Psoas muscle (tissue), 7 donors: ENCODE measurements at regions not wholly inside any gene's neighbourhood (a gene's known extent, or its start where the extent isn't known, plus 50 kb on each side); places are given as distances from the start of the nearest gene placed in this dataset.
"Not testable (repeated sequence)": the region's sequence is repeated elsewhere in the genome, so short reads cannot be mapped to it uniquely, and the experiment has no call there.

Experiments
- ATAC-seq, 4 donors: fragments of 200-7000 bp; cut with Tn5 transposase; one replicate each; pipeline ENCODE4 v1.9.1; 2020; ENCODE audit warnings: moderate library complexity in 3 of 4, mild to moderate bottlenecking in 2 of 4
- DNase-seq, 2 donors: peaks; one replicate each; pipeline ENCODE4 v3.0.0-alpha.2; 2020
- H3K27ac ChIP-seq: fragments of 200-600 bp; one replicate; pipeline ENCODE4 v1.8.0; 2022
- H3K27me3 ChIP-seq, 3 donors: fragments of 200-600 bp in 1 of 3; one replicate each; pipeline versions ENCODE4 v1.6.1 to v1.8.0; 2013 to 2022; ENCODE audit warnings: low read length in 2 of 3, mild to moderate bottlenecking in 2 of 3, moderate library complexity in 1 of 3; ENCODE audit not compliant: insufficient read depth in 3 of 3
- H3K36me3 ChIP-seq, 2 donors: fragments of 200-600 bp in 1 of 2; one replicate each; pipeline versions ENCODE4 v1.6.1 to v1.8.0; 2013 to 2022; ENCODE audit warnings: low read depth in 1 of 2, mild to moderate bottlenecking in 1 of 2, moderate library complexity in 1 of 2; ENCODE audit not compliant: insufficient read depth in 1 of 2
- H3K4me1 ChIP-seq: fragments of 200-600 bp; one replicate; pipeline ENCODE4 v1.8.0; 2022
- H3K4me3 ChIP-seq: fragments of 200-600 bp; one replicate; pipeline ENCODE4 v1.8.0; 2022; ENCODE audit warnings: mild to moderate bottlenecking
- H3K9me3 ChIP-seq: fragments of 200-600 bp; one replicate; pipeline ENCODE4 v1.8.0; 2022
- CTCF ChIP-seq: fragments of 200-600 bp; IDR thresholded peaks from one replicate; pipeline ENCODE4 v1.8.0; 2022; ENCODE audit warnings: antibody characterized with exemption
- WGBS, 3 donors: extraction: QIAGEN DNeasy Blood & Tissue Kit; methylation state at CpG; one replicate each; pipeline versions ENCODE4 v1.1.6 to v1.1.7; 2013; 5-methylcytosine and 5-hydroxymethylcytosine counted together
- intact Hi-C, 2 donors: fragments of 100-400 bp; cut with DNase I; formaldehyde crosslinking; loops; one replicate each; pipeline versions ENCODE4 v1.11.0 to v1.14.2; 2022
- donor health status: healthy with polysubstance abuse.
- donor health status: DM: no; HTN: no; CAD: no; lungs with moderate emphysema.
- donor health status: Bipolar disorder and iron deficiency.
- donor health status: healthy.
- donor health status: DM: yes; HTN: yes; CAD: no.
- donor health status: DM: no; HTN: no; CAD: no.
- donor health status: DM: yes; HTN: yes; CAD: no.

- Histone ChIP-seq H3K27ac (no peak overlapping the region), H3K9me3 (no peaks in the 10 kb centered on the region), H3K27me3 (no peaks in the 10 kb centered on the region), H3K4me3 (no peak overlapping the region), H3K4me1 (no peaks in the 10 kb centered on the region), H3K36me3 (no peaks in the 10 kb centered on the region)
- DNase-seq (no peak), ATAC-seq (no peak)
- intact Hi-C loops = no loop called here
- TF ChIP-seq CTCF = no peak
Observed at GRCh38 chr4:116632269-116632668, 453.1 kb downstream of the TRAM1L1 start.

DNA sequence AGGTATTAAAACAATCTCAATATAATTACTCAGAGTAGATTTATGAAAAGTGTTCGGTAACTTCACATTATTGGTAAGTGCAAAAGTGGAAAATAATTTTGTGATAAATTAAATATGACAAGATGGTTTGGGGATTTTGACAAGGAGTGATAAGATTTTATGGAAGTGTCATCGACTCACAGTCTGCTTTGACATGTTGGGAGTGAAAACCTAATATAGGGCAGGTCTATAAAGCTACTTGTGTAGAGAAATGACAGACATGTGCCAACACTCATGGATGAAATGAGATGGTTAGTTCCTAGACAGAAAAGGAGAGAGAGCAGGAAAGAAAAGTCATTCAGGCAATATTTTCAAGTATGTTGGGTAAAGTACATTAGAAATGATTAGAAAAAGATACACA is 456.8 kb downstream of the TRAM1L1 start:
- intact Hi-C loops = no loop called here
- no peak for TF ChIP-seq CTCF
- no peaks in the 10 kb centered on the region for H3K36me3 ChIP-seq
- H3K27ac ChIP-seq = no peak overlapping the region
- no peaks in the 10 kb centered on the region for H3K9me3 ChIP-seq
- H3K4me1 ChIP-seq = no peaks in the 10 kb centered on the region
- no peak overlapping the region for H3K4me3 ChIP-seq
- no peak for DNase-seq
- 78 to 82% (median 81%) methylated on average over 2 of the region's 2 CpGs for WGBS, 3 donors
- no peak for ATAC-seq
- H3K27me3 ChIP-seq = no peaks in the 10 kb centered on the region

- intact Hi-C loops = no loop called here
- Histone ChIP-seq H3K36me3 (no peaks in the 10 kb centered on the region), H3K4me3 (no peak overlapping the region), H3K27me3 (no peaks in the 10 kb centered on the region), H3K27ac (no peak overlapping the region), H3K9me3 (no peaks in the 10 kb centered on the region), H3K4me1 (no peaks in the 10 kb centered on the region)
- no peak for TF ChIP-seq CTCF
- WGBS, 3 donors = 23 to 46% (median 38%) methylated on average over 1 of the region's 1 CpG
- DNase-seq (no peak), ATAC-seq (no peak)
Observed at GRCh38 chr4:116627545-116627944, 457.8 kb downstream of the TRAM1L1 start.

DNA sequence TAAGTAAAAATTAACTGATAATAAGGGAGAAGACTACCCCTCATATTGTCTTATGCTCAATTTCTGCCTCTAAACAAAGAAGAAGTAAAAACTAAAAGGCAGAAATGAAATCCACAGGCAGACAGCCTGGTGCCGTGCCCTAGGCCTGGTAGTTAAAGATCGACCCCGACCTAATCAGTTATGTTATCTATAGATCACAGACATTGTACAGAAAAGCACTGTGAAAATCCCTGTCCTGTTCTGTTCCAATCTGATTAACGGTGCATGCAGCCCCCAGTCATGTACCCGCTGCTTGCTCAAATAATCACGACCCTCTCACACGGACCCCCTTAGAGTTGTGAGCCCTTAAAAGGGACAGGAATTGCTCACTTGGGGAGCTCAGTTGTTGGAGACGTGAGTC is 465.9 kb downstream of the TRAM1L1 start:
- H3K27me3 ChIP-seq, H3K9me3 ChIP-seq, intact Hi-C loops, ATAC-seq, H3K27ac ChIP-seq, H3K4me1 ChIP-seq, DNase-seq, H3K4me3 ChIP-seq, H3K36me3 ChIP-seq: not testable (repeated sequence)
- 32 to 47% (median 40%) methylated on average over 8 of the region's 8 CpGs for WGBS, 3 donors

GRCh38 chr4:116618638-116619037 is 466.7 kb downstream of the TRAM1L1 start:
- Histone ChIP-seq H3K9me3 (no peaks in the 10 kb centered on the region), H3K4me3 (no peak overlapping the region), H3K4me1 (no peaks in the 10 kb centered on the region), H3K36me3 (no peaks in the 10 kb centered on the region), H3K27ac (no peak overlapping the region), H3K27me3 (no peaks in the 10 kb centered on the region)
- no peak for TF ChIP-seq CTCF
- intact Hi-C loops = no loop called here
- WGBS, 3 donors = 4 to 16% (median 11%) methylated on average over 1 of the region's 1 CpG
- DNase-seq (no peak), ATAC-seq (no peak)
